K562 (cell line): ENCODE measurements at regions not wholly inside any gene's neighbourhood (a gene's known extent, or its start where the extent isn't known, plus 50 kb on each side); places are given as distances from the start of the nearest gene placed in this dataset.

Experiments
- ATAC-seq: fragments of 200-7000 bp; cut with Tn5 transposase; 3 replicates; pipeline ENCODE4 v1.9.1; 2020; ENCODE audit warnings: moderate library complexity
- BruUV-seq: library from RNA; stranded (reverse); fragments of 400-500 nt; replicated peaks from 2 replicates; lab custom pipeline; 2021; lab: Mats Ljungman, UMichigan
- CTCF ChIA-PET: fragments of 300-600 bp; formaldehyde crosslinking; extraction: SDS; loops from one replicate; lab custom pipeline; 2021; ENCODE audit warnings: low intra/inter-chr PET ratio; lab: Yijun Ruan, JAX
- POLR2A ChIA-PET: fragments of 300-600, 350-650 bp; sonication (Branson Sonifier 250); formaldehyde crosslinking; extraction: SDS; loops from one replicate; lab custom pipeline; 2021; ENCODE audit warnings: antibody characterized with exemption, inconsistent platforms; lab: Yijun Ruan, JAX
- DNase-seq, 4 experiments: peaks; one replicate each; pipeline versions ENCODE4 v3.0.0 to v3.0.0-alpha.2; 2011 to 2018; ENCODE audit warnings: low spot score in 3 of 4, mixed read lengths in 3 of 4; ENCODE audit errors: extremely low read depth in 1 of 4
- FAIRE-seq: peaks from 2 replicates; lab custom pipeline; 2011; peaks lifted over from hg19 to GRCh38; lab: Jason Lieb, UNC
- H2AFZ ChIP-seq: 2 replicates; pipeline ENCODE4 v1.6.0; 2011; ENCODE audit warnings: low read depth, low read length, control low read depth, inconsistent platforms
- H3K27ac ChIP-seq: fragments of 200-600 bp; 3 replicates; pipeline ENCODE4 v1.8.0; 2011; ENCODE audit warnings: low read depth, mild to moderate bottlenecking, control low read depth, inconsistent platforms, low read length, moderate library complexity, mixed read lengths; ENCODE audit errors: extremely low read depth
- H3K27me3 ChIP-seq, 2 experiments: fragments of 300-600 bp in 1 of 2; 2 replicates in 1 of 2; 3 replicates in 1 of 2; pipeline versions ENCODE4 v1.6.0 to v1.8.0; 2011; ENCODE audit warnings: inconsistent platforms in 2 of 2, low read length in 2 of 2, mild to moderate bottlenecking in 1 of 2, mixed read lengths in 1 of 2, moderate library complexity in 1 of 2; ENCODE audit not compliant: control insufficient read depth in 2 of 2, insufficient read depth in 2 of 2
- H3K36me3 ChIP-seq: fragments of 300-600 bp; 3 replicates; pipeline ENCODE4 v1.8.0; 2011; ENCODE audit warnings: mild to moderate bottlenecking, low read length, inconsistent platforms; ENCODE audit not compliant: control insufficient read depth, insufficient read depth
- H3K4me1 ChIP-seq, 2 experiments: fragments of 200-600 bp in 1 of 2; replicated peaks in 1 of 2; 2 replicates in 1 of 2; 3 replicates in 1 of 2; pipeline versions ENCODE4 v1.5.1 to v1.8.0; 2011; ENCODE audit warnings: inconsistent platforms in 2 of 2, low read length in 2 of 2, mild to moderate bottlenecking in 1 of 2, mixed read lengths in 1 of 2, moderate library complexity in 1 of 2; ENCODE audit not compliant: control insufficient read depth in 2 of 2, insufficient read depth in 2 of 2
- H3K4me2 ChIP-seq: 2 replicates; pipeline ENCODE4 v1.6.1; 2011; ENCODE audit warnings: low read length, control low read depth, inconsistent platforms, mixed read lengths; ENCODE audit not compliant: insufficient read depth
- H3K4me3 ChIP-seq: fragments of 200-600 bp; sonication (generic), shearing (Covaris generic); 2 replicates; pipeline ENCODE4 v1.5.1; 2016; ENCODE audit warnings: control low read depth, inconsistent platforms
- H3K79me2 ChIP-seq: fragments of 200-600 bp; 3 replicates; pipeline ENCODE4 v1.8.0; 2011; ENCODE audit warnings: low read length, inconsistent platforms; ENCODE audit not compliant: control insufficient read depth, insufficient read depth
- H3K9ac ChIP-seq, 2 experiments: 2 replicates each; pipeline versions ENCODE4 v1.6.0 to v1.6.1; 2011; ENCODE audit warnings: low read depth in 2 of 2, low read length in 2 of 2, control low read depth in 1 of 2, inconsistent platforms in 1 of 2, mild to moderate bottlenecking in 1 of 2, mixed read lengths in 1 of 2; ENCODE audit not compliant: insufficient read depth in 1 of 2
- H3K9me1 ChIP-seq: one replicate; pipeline ENCODE4 v1.6.0; 2011; ENCODE audit warnings: inconsistent platforms, mild to moderate bottlenecking, low read length, moderate library complexity; ENCODE audit not compliant: control insufficient read depth, insufficient read depth
- H3K9me3 ChIP-seq: replicated peaks from 2 replicates; pipeline ENCODE4 v1.5.1; 2011; ENCODE audit warnings: low read depth, low read length, inconsistent platforms; ENCODE audit not compliant: control insufficient read depth, insufficient read depth
- H4K20me1 ChIP-seq: replicated peaks from 2 replicates; pipeline ENCODE4 v1.6.1; 2011; ENCODE audit warnings: low read length, inconsistent platforms, mixed read lengths; ENCODE audit not compliant: control insufficient read depth, insufficient read depth
- CBX2 ChIP-seq: fragments of 200-600 bp; sonication (generic); IDR thresholded peaks from one replicate; pipeline ENCODE4 v1.6.1; 2012; ENCODE audit warnings: mild to moderate bottlenecking, low read length, inconsistent platforms; ENCODE audit not compliant: insufficient read depth, poor library complexity, severe bottlenecking
- FOS ChIP-seq: IDR thresholded peaks from 3 replicates; pipeline ENCODE4 v1.6.1; 2011; ENCODE audit not compliant: insufficient read length; ENCODE audit errors: extremely low read depth
- GABPB2 ChIP-seq: fragments of 250-450 bp; sonication (Bioruptor Pico); conservative IDR thresholded peaks from 2 replicates; pipeline ENCODE4 v1.5.1; 2021; ENCODE audit warnings: mild to moderate bottlenecking
- GATAD2B ChIP-seq: fragments of 450-650 bp; IDR thresholded peaks from 2 replicates; pipeline ENCODE4 v1.6.1; 2017; ENCODE audit warnings: mild to moderate bottlenecking, borderline replicate concordance
- MAZ ChIP-seq, 2 experiments: fragments of 450-650 bp in 1 of 2; sonication (generic) in 1 of 2; formaldehyde crosslinking; IDR thresholded peaks in 1 of 2; conservative IDR thresholded peaks in 1 of 2; 2 replicates each; pipeline versions ENCODE4 v1.4.0 to v1.5.0; 2020; ENCODE audit warnings: mild to moderate bottlenecking in 1 of 2, missing genetic modification reagents in 1 of 2
- NCOA6 ChIP-seq: fragments of 450-650 bp; IDR thresholded peaks from 2 replicates; pipeline ENCODE4 v1.6.1; 2017; ENCODE audit warnings: mild to moderate bottlenecking
- PPARD ChIP-seq: fragments of 250-450 bp; sonication (Bioruptor Pico); IDR thresholded peaks from 2 replicates; pipeline ENCODE4 v1.8.0; 2022; ENCODE audit warnings: inconsistent platforms, mild to moderate bottlenecking, moderate library complexity
- SIN3A ChIP-seq, 2 experiments: fragments of 150-350 bp in 1 of 2; IDR thresholded peaks; 2 replicates each; pipeline ENCODE4 v1.6.1; 2011 to 2016; ENCODE audit warnings: borderline replicate concordance in 2 of 2, low read depth in 2 of 2, low read length in 2 of 2, mild to moderate bottlenecking in 2 of 2, moderate library complexity in 2 of 2; ENCODE audit not compliant: control insufficient read depth in 1 of 2
- SRF ChIP-seq, 2 experiments: fragments of 250-450, 450-650 bp in 1 of 2; sonication (Bioruptor Pico) in 1 of 2; sonication (generic) in 1 of 2; formaldehyde crosslinking; IDR thresholded peaks; 2 replicates each; pipeline versions ENCODE4 v1.5.0 to v1.5.1; 2020 to 2022; ENCODE audit warnings: mild to moderate bottlenecking in 1 of 2, missing genetic modification reagents in 1 of 2
- TCF3 ChIP-seq: sonication (generic); formaldehyde crosslinking; IDR thresholded peaks from 2 replicates; pipeline ENCODE4 v1.4.0; 2020; ENCODE audit warnings: mild to moderate bottlenecking, missing genetic modification reagents
- ZNF184 ChIP-seq: sonication (generic); formaldehyde crosslinking; IDR thresholded peaks from 2 replicates; pipeline ENCODE4 v1.5.0; 2020; ENCODE audit warnings: missing genetic modification reagents
- ZNF445 ChIP-seq: fragments of 250-450 bp; sonication (Bioruptor Pico); IDR thresholded peaks from 2 replicates; pipeline ENCODE4 v1.4.0; 2020; ENCODE audit warnings: low read depth, mild to moderate bottlenecking, moderate library complexity
- ZNF696 ChIP-seq: fragments of 250-450 bp; sonication (Bioruptor Pico); conservative IDR thresholded peaks from 2 replicates; pipeline ENCODE4 v1.4.0; 2020; ENCODE audit warnings: mild to moderate bottlenecking, moderate library complexity
- WGBS: fragments of 100-300 bp; shearing (Covaris generic); methylation state at CpG from one replicate; pipeline ENCODE4 v1.1.6; 2016; ENCODE audit warnings: low coverage, mixed read lengths; ENCODE audit not compliant: insufficient coverage; ENCODE audit errors: missing lambda C conversion rate; 5-methylcytosine and 5-hydroxymethylcytosine counted together
- in situ Hi-C: fragments of 300-500 bp; cut with MboI; formaldehyde crosslinking; loops from 4 replicates; pipeline ENCODE4 v1.15.0; 2018; ENCODE audit warnings: inconsistent platforms, mixed read lengths
- intact Hi-C: fragments of 100-400 bp; cut with micrococcal nuclease; formaldehyde crosslinking; loops from 2 replicates; pipeline ENCODE4 v1.14.2; 2022
- TF ChIP-seq, protein P1 (sequence below): fragments of 450-650 bp; conservative IDR thresholded peaks from 2 replicates; pipeline ENCODE4 v1.6.1; 2016; ENCODE audit warnings: missing genetic modification characterization, low read depth, mild to moderate bottlenecking, missing compliant biosample characterization, moderate library complexity
- TF ChIP-seq, protein P2 (sequence below): sonication (generic); formaldehyde crosslinking; IDR thresholded peaks from 2 replicates; pipeline ENCODE4 v1.8.1; 2023; ENCODE audit warnings: mild to moderate bottlenecking, missing genetic modification reagents

DNA sequence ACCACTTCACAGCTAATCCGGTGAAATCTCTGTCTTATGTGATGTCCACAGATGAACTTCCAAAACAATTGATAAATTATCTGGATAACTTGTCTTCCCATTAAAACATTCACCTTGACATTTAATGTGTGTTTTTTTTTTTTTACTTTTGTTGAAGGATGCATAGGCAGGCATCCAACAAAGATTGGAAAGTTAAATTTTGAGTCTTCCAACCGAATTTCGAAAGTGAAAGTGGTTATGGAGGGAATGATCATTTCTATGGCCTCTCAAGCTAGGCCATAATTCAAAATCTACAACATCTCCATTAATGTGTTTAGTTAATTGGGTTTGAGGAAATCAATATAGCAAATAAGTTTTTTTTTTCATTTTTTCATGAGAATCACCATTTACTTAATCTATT is 1495.5 kb upstream of the ACVR2A start:
- Histone ChIP-seq H3K4me3 (no peak overlapping the region), H3K36me3 (no peaks in the 10 kb centered on the region), H3K9ac (no peak overlapping the region), H4K20me1 (no peaks in the 10 kb centered on the region), H3K9me3 (no peaks in the 10 kb centered on the region), H3K4me1 (no peaks in the 10 kb centered on the region), H3K27me3 (no peaks in the 10 kb centered on the region), H3K79me2 (no peaks in the 10 kb centered on the region), H3K4me2 (no peak overlapping the region), H2AFZ (no peak overlapping the region), H3K27ac (no peak overlapping the region), H3K9me1 (no peaks in the 10 kb centered on the region)
- intact Hi-C loops (no loop called here), in situ Hi-C loops (no loop called here)
- DNase-seq (no peak), ATAC-seq (no peak), FAIRE-seq (no peak)
- no TSS peak for BruUV-seq
- WGBS: 2% methylated on average over 3 of the region's 3 CpGs
- CTCF ChIA-PET: no interaction called here
- TF ChIP-seq GABPB2 (CRISPR knock-in tag): no peak
- TF ChIP-seq PPARD: no peak
- TF ChIP-seq ZNF184 (CRISPR knock-in tag): no peak
- no peak for TF ChIP-seq ZNF445 (CRISPR knock-in tag)
- TF ChIP-seq MAZ (CRISPR knock-in tag; conservative IDR thresholded peaks at IDR 0.05 in 1 of 2, IDR thresholded peaks at IDR 0.05 in 1 of 2): no peak
- TF ChIP-seq ZNF696 (CRISPR knock-in tag): no peak
- no peak for TF ChIP-seq GATAD2B
- TF ChIP-seq TCF3 (CRISPR knock-in tag): no peak
- no peak for TF ChIP-seq FOS
- TF ChIP-seq SIN3A (IDR thresholded peaks at IDR 0.05; ENCODE audit: borderline replicate concordance in 2 of 2, control insufficient read depth in 1 of 2, low read depth in 2 of 2, low read length in 2 of 2): no peak
- no peak for TF ChIP-seq CBX2
- no peak for TF ChIP-seq SRF (CRISPR knock-in tag; IDR thresholded peaks at IDR 0.05)
- TF ChIP-seq, protein P1, sequence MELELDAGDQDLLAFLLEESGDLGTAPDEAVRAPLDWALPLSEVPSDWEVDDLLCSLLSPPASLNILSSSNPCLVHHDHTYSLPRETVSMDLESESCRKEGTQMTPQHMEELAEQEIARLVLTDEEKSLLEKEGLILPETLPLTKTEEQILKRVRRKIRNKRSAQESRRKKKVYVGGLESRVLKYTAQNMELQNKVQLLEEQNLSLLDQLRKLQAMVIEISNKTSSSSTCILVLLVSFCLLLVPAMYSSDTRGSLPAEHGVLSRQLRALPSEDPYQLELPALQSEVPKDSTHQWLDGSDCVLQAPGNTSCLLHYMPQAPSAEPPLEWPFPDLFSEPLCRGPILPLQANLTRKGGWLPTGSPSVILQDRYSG (tag): no peak
- TF ChIP-seq, protein P2, sequence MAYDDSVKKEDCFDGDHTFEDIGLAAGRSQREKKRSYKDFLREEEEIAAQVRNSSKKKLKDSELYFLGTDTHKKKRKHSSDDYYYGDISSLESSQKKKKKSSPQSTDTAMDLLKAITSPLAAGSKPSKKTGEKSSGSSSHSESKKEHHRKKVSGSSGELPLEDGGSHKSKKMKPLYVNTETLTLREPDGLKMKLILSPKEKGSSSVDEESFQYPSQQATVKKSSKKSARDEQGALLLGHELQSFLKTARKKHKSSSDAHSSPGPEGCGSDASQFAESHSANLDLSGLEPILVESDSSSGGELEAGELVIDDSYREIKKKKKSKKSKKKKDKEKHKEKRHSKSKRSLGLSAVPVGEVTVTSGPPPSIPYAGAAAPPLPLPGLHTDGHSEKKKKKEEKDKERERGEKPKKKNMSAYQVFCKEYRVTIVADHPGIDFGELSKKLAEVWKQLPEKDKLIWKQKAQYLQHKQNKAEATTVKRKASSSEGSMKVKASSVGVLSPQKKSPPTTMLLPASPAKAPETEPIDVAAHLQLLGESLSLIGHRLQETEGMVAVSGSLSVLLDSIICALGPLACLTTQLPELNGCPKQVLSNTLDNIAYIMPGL (CRISPR knock-in tag): no peak
- no peak for TF ChIP-seq NCOA6
- POLR2A ChIA-PET: no interaction called here
